AG09309 (cell line): ENCODE measurements at regions not wholly inside any gene's neighbourhood (a gene's known extent, or its start where the extent isn't known, plus 50 kb on each side); places are given as distances from the start of the nearest gene placed in this dataset.
A peak's percentile ranks its signal among the peaks of the same experiment; 100 is the strongest.

Experiments
- DNase-seq: peaks from one replicate; pipeline ENCODE4 v3.0.0-alpha.2; 2010; ENCODE audit warnings: low read depth
- H3K4me3 ChIP-seq: 2 replicates; pipeline ENCODE4 v1.5.1; 2011; ENCODE audit warnings: mild to moderate bottlenecking, low read depth, low read length, moderate library complexity; ENCODE audit not compliant: control insufficient read depth
- TF ChIP-seq, protein P1 (sequence below): IDR thresholded peaks from 2 replicates; pipeline ENCODE4 v1.5.1; 2011; ENCODE audit warnings: mild to moderate bottlenecking, low read depth, low read length, inconsistent platforms; ENCODE audit not compliant: insufficient read depth, control insufficient read depth; ENCODE audit errors: missing control alignments

DNA sequence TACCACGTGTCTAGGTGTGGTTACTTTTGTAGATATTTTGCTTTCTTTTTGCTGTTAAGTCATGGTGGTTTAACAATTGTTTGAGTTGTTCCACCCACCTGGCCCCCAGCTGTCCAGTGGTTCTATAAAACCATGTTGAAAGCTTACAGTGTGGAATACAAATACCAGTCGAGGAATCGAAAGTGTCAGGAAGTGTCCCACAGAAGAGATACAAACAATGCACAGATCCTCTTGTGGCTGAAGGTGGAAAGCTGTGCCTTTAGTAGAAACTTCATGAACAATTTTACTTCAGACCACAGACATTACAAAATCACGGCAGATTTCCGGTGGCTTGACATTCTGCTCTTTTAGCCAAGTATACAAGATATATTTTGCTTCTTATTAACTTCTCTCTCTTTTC, 782.4 kb upstream of the SOX9 start:
- TF ChIP-seq, protein P1, sequence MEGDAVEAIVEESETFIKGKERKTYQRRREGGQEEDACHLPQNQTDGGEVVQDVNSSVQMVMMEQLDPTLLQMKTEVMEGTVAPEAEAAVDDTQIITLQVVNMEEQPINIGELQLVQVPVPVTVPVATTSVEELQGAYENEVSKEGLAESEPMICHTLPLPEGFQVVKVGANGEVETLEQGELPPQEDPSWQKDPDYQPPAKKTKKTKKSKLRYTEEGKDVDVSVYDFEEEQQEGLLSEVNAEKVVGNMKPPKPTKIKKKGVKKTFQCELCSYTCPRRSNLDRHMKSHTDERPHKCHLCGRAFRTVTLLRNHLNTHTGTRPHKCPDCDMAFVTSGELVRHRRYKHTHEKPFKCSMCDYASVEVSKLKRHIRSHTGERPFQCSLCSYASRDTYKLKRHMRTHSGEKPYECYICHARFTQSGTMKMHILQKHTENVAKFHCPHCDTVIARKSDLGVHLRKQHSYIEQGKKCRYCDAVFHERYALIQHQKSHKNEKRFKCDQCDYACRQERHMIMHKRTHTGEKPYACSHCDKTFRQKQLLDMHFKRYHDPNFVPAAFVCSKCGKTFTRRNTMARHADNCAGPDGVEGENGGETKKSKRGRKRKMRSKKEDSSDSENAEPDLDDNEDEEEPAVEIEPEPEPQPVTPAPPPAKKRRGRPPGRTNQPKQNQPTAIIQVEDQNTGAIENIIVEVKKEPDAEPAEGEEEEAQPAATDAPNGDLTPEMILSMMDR: peak; percentile 19
- H3K4me3 ChIP-seq: peak overlapping the region; percentile 25
- peak; percentile 31 for DNase-seq

DNA sequence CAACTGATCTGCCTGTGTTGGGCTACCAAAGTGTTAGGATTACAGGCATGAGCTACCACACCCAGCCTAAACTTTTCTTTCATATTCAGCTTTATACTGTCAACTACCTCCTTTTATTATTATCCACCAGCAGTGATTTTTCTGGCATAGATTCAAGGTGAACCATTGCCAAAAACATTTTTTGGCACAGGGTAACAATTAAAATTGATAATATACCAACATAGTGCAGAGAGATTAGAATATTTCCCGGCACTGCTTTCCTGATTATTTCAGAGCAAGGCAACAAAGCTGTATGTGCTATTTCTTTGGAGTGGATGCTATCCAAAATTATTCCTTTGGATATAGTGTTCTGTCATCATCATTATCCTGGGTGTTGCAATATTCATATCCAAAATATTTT, 781.6 kb upstream of the SOX9 start:
- DNase-seq: no peak
- TF ChIP-seq, protein P1: no peak
- H3K4me3 ChIP-seq: no peak overlapping the region

DNA sequence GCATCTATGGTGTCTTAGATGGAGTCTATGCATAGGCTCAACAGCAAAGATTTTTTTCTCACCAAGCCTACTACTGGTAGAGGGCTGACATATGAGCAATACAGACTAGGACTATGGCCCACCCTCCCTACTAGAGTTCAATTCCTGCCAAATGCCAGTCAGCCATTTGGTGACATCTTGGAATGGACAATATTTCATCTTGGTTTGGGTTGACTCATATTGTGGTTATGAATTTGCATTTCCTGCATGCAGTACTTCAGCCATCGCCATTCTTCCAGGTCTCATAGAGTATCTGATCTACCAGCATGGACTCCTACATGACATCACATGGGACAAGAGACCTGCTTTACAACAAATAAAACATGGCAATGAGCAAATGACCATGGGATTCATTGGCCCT, 778.1 kb upstream of the SOX9 start:
- no peak for DNase-seq
- TF ChIP-seq, protein P1: no peak
- no peak overlapping the region for H3K4me3 ChIP-seq

DNA sequence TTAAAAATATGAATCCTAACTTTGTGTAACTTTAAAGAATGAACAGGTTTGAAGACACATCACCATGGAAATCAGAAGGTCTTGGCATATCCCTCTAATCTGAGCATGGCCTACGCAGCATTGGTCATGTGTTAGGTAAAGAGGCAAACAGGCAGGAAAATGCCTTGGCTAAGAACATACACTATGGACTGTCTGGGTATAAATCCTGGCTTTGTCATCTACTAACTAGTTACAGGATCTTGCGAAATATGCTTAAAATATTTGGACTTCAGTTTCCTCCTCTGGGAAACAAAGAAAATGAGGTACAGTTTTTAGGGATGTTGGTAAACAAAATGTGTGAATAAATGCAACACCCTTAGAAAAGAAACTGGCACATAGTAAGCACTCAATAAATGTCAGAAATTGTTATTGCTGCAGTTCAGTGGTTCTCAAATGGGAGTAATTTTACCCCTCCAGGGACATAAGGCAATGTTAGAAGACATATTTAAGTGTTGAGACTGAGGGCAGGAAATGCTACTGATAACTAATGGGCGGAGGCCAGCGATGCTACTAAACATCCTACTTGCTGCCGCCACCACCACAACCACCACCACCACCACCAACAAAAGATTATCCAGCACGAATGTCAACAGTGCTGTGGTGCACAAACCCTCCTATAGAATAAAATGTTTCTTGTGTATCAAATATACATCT, 770.8 kb upstream of the SOX9 start:
- DNase-seq: no peak
- TF ChIP-seq, protein P1: no peak
- no peak overlapping the region for H3K4me3 ChIP-seq

DNA sequence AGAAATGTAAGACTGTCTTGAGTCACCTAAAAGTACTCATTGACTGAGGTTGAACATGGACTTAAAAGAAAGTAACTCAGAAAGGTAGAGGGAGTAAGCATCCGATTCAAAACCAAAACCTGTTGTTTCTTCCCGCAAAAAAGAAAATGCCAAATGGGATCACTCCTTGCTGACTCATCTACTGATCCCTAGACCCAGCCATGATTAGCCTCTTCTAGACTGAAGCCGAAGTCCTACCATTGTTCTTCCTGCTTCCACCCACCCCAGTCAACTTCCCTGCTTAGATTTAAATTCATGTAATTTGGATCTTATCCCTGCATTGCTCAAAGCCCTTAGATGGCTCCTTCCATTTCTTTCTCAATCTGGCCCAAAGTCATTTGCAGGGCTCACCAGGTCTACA, 760.5 kb upstream of the SOX9 start:
- no peak for DNase-seq
- H3K4me3 ChIP-seq: no peak overlapping the region
- TF ChIP-seq, protein P1: no peak

DNA sequence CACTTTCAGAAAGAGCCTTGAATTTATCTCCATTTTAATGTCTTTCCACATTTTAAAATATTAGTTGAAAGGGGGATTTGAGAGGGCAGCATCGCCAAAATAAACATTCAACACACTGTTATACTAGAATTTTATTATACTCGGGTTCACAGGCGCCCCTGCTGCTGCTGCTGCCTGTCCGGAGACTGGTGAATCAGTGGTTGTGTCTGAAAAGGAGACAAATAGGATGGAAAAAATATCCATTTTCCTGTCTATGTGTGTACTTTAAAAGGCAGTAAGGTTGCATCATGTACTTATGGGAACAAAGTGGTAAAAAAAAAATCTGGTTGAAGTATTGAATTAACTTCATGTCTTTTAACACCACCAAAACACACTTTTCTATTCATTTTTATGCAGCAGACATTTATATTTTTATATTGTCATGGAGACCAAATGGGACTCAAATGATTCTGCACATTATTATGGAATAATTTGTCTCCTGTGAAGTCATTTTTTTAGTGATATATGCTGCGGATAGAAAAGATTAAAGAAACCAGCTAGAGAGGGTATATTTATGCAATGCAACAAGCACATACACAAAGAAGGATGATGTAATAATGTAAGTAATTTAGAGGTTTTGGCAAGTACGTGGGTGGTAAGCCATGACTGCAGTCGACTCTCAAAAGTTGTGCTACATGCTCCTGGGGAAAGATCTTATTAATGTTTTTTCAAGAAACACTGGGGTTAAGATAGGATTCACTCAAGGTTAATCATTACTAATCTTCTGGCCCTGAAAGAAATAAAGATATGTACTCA, 759.0 kb upstream of the SOX9 start:
- no peak for DNase-seq
- no peak overlapping the region for H3K4me3 ChIP-seq
- TF ChIP-seq, protein P1: no peak
